ENCODE measurements at regions not wholly inside any gene's neighbourhood (a gene's known extent, or its start where the extent isn't known, plus 50 kb on each side); places are given as distances from the start of the nearest gene placed in this dataset.

- TF ChIP-seq POLR2AphosphoS5 (IDR thresholded peaks at IDR 0.05; ENCODE audit: low read depth) (no peak), CTCF (conservative IDR thresholded peaks at IDR 0.05; ENCODE audit: low read depth in 2 of 2) (no peak), EZH2 (IDR thresholded peaks at IDR 0.05; ENCODE audit: low read depth, unreplicated experiment) (no peak), REST (IDR thresholded peaks at IDR 0.05; ENCODE audit: unreplicated experiment) (no peak), JUNB (IDR thresholded peaks at IDR 0.05; ENCODE audit: unreplicated experiment) (no peak), EZH2phosphoT487 (IDR thresholded peaks at IDR 0.05; ENCODE audit: unreplicated experiment) (no peak), CREB1 (CRISPR knock-in tag; IDR thresholded peaks at IDR 0.05; ENCODE audit: low read depth) (no peak), ZNF331 (CRISPR knock-in tag; IDR thresholded peaks at IDR 0.05; ENCODE audit: low read depth) (no peak), ZNF462 (CRISPR knock-in tag; IDR thresholded peaks at IDR 0.05) (no peak), NANOG (IDR thresholded peaks at IDR 0.05; ENCODE audit: borderline replicate concordance) (no peak), ZNF114 (CRISPR knock-in tag; IDR thresholded peaks at IDR 0.05) (no peak)
- TF ChIP-seq, protein P1, sequence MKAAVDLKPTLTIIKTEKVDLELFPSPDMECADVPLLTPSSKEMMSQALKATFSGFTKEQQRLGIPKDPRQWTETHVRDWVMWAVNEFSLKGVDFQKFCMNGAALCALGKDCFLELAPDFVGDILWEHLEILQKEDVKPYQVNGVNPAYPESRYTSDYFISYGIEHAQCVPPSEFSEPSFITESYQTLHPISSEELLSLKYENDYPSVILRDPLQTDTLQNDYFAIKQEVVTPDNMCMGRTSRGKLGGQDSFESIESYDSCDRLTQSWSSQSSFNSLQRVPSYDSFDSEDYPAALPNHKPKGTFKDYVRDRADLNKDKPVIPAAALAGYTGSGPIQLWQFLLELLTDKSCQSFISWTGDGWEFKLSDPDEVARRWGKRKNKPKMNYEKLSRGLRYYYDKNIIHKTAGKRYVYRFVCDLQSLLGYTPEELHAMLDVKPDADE (IDR thresholded peaks at IDR 0.05), result no peak
Measured at GRCh38 chr3:81909796-81910195, 148.4 kb upstream of the GBE1 start.
